Thyroid gland (tissue), 4 donors: ENCODE measurements at regions not wholly inside any gene's neighbourhood (a gene's known extent, or its start where the extent isn't known, plus 50 kb on each side); places are given as distances from the start of the nearest gene placed in this dataset.

ENCODE experiments used
- DNase-seq, 2 donors: peaks; one replicate each; pipeline ENCODE4 v3.0.0-alpha.2; 2019
- H3K27ac ChIP-seq, 3 donors: fragments of 200-600 bp; sonication (generic); 1 replicate in 2 of 3; 2 replicates in 1 of 3; pipeline ENCODE4 v1.5.1; 2016 to 2019; ENCODE audit warnings: mild to moderate bottlenecking in 1 of 3, moderate library complexity in 1 of 3
- H3K27me3 ChIP-seq: fragments of 200-600 bp; sonication (generic); one replicate; pipeline ENCODE4 v1.5.1; 2019
- H3K36me3 ChIP-seq, 2 donors: fragments of 200-600 bp; sonication (generic); one replicate each; pipeline ENCODE4 v1.5.1; 2016 to 2019
- H3K4me1 ChIP-seq, 2 donors: fragments of 200-600 bp; sonication (generic); one replicate each; pipeline ENCODE4 v1.5.1; 2017 to 2019
- H3K4me3 ChIP-seq, 3 donors: fragments of 200-600 bp; sonication (generic); replicated peaks in 1 of 3; 1 replicate in 2 of 3; 2 replicates in 1 of 3; pipeline ENCODE4 v1.5.1; 2016; ENCODE audit warnings: mild to moderate bottlenecking in 1 of 3
- H3K9me3 ChIP-seq: fragments of 200-600 bp; sonication (generic); one replicate; pipeline ENCODE4 v1.5.1; 2017
- CTCF ChIP-seq, 6 experiments: fragments of 200-600 bp in 3 of 6; fragments of 450-650 bp in 3 of 6; sonication (generic) in 3 of 6; IDR thresholded peaks; one replicate each; pipeline ENCODE4 v1.5.1; 2016 to 2019; ENCODE audit warnings: antibody characterized with exemption in 6 of 6, mild to moderate bottlenecking in 2 of 6, inconsistent platforms in 1 of 6, moderate library complexity in 1 of 6
- POLR2A ChIP-seq, 2 donors: fragments of 450-650 bp; IDR thresholded peaks; one replicate each; pipeline ENCODE4 v1.6.1; 2017; ENCODE audit warnings: antibody characterized with exemption in 2 of 2, mild to moderate bottlenecking in 2 of 2, moderate library complexity in 1 of 2
- WGBS, 2 donors: methylation state at CpG; one replicate each; pipeline ENCODE4 v1.1.5; 2017; 5-methylcytosine and 5-hydroxymethylcytosine counted together
- intact Hi-C: fragments of 100-400 bp; cut with DNase I; formaldehyde crosslinking; loops from one replicate; pipeline ENCODE4 v1.15.1; 2023

- no peak overlapping the region for H3K4me3 ChIP-seq
- no peaks in the 10 kb centered on the region for H3K36me3 ChIP-seq
- H3K27me3 ChIP-seq = no peaks in the 10 kb centered on the region
- intact Hi-C loops = no loop called here
- no peaks in the 10 kb centered on the region for H3K4me1 ChIP-seq
- H3K9me3 ChIP-seq = no peaks in the 10 kb centered on the region
- 90 to 94% methylated on average over 2 of the region's 2 CpGs for WGBS, 2 donors
- H3K27ac ChIP-seq = no peak overlapping the region
- DNase-seq = no peak
- TF ChIP-seq POLR2A (IDR thresholded peaks at IDR 0.05) = no peak
- TF ChIP-seq CTCF (IDR thresholded peaks at IDR 0.05) = no peak
These were observed 165.1 kb downstream of the COG6 start for GRCh38 chr13:39820606-39821005.

- no peak for DNase-seq
- Histone ChIP-seq H3K4me1 (no peaks in the 10 kb centered on the region), H3K9me3 (no peaks in the 10 kb centered on the region), H3K36me3 (no peaks in the 10 kb centered on the region), H3K4me3 (no peak overlapping the region), H3K27ac (no peak overlapping the region), H3K27me3 (no peaks in the 10 kb centered on the region)
- 95 to 98% methylated on average over 1 of the region's 1 CpG for WGBS, 2 donors
- intact Hi-C loops = no loop called here
- TF ChIP-seq CTCF (IDR thresholded peaks at IDR 0.05) = no peak
- TF ChIP-seq POLR2A (IDR thresholded peaks at IDR 0.05) = no peak
These were observed 166.5 kb downstream of the COG6 start for GRCh38 chr13:39821977-39822376.

GRCh38 chr13:39822437-39822836 is 167.0 kb downstream of the COG6 start:
- TF ChIP-seq POLR2A (IDR thresholded peaks at IDR 0.05) (no peak), CTCF (IDR thresholded peaks at IDR 0.05) (no peak)
- Histone ChIP-seq H3K9me3 (no peaks in the 10 kb centered on the region), H3K27me3 (no peaks in the 10 kb centered on the region), H3K27ac (no peak overlapping the region), H3K4me1 (no peaks in the 10 kb centered on the region), H3K36me3 (no peaks in the 10 kb centered on the region), H3K4me3 (no peak overlapping the region)
- intact Hi-C loops = no loop called here
- WGBS, 2 donors = 88 to 93% methylated on average over 3 of the region's 3 CpGs
- no peak for DNase-seq

- Histone ChIP-seq H3K4me1 (no peaks in the 10 kb centered on the region), H3K27me3 (no peaks in the 10 kb centered on the region), H3K4me3 (no peak overlapping the region), H3K36me3 (no peaks in the 10 kb centered on the region), H3K9me3 (no peaks in the 10 kb centered on the region), H3K27ac (no peak overlapping the region)
- no peak for DNase-seq
- TF ChIP-seq POLR2A (IDR thresholded peaks at IDR 0.05) (no peak), CTCF (IDR thresholded peaks at IDR 0.05) (no peak)
- 88 to 92% methylated on average over 6 of the region's 6 CpGs for WGBS, 2 donors
- intact Hi-C loops = no loop called here
These were observed 167.7 kb downstream of the COG6 start for GRCh38 chr13:39823063-39823713.

- Histone ChIP-seq H3K27me3 (no peaks in the 10 kb centered on the region), H3K4me1 (no peaks in the 10 kb centered on the region), H3K9me3 (no peaks in the 10 kb centered on the region), H3K27ac (no peak overlapping the region), H3K36me3 (no peaks in the 10 kb centered on the region), H3K4me3 (no peak overlapping the region)
- DNase-seq = no peak
- TF ChIP-seq CTCF (IDR thresholded peaks at IDR 0.05) = no peak
- WGBS, 2 donors = 93 to 94% methylated on average over 6 of the region's 6 CpGs
- intact Hi-C loops = no loop called here
These were observed 170.4 kb downstream of the COG6 start for GRCh38 chr13:39825886-39826285.
